ENCODE measurements at regions not wholly inside any gene's neighbourhood (a gene's known extent, or its start where the extent isn't known, plus 50 kb on each side); places are given as distances from the start of the nearest gene placed in this dataset.

- no peak for DNase-seq (ENCODE audit: low read depth)
Measured at GRCh38 chr1:111556325-111557037, 53.0 kb upstream of the ADORA3 start.

DNA sequence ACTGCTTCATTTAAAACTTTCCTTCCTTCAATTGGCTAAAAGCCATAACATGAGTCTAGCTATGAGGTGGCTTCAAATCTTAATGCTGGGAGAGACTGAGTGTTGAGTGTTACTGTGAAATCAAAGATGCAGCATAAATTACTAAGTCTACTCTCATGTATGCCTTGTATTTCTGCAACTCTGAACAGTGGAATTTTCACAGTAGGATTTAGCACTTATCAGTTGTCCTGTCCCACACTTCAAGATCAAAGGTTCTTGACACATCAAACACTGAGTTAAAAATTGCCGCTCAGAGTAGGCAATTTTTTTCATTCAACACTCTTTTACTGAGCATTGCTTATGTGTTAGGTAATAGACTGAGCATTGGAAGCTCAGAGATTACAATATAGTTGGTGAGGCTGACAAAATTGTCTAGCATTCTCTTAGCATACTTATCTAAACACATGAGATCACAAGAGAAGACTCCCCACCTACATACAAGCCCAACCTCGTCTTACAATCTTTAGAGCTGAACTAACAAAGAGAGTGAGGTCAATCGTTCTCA is 56.4 kb upstream of the ADORA3 start:
- DNase-seq (ENCODE audit: low read depth): peak; percentile 83

GRCh38 chr1:111561328-111561727 is 57.9 kb upstream of the ADORA3 start:
- no peak for DNase-seq (ENCODE audit: low read depth)

- DNase-seq (ENCODE audit: low read depth): peak; percentile 65
Measured at GRCh38 chr1:111563619-111564018, 56.0 kb upstream of the RAP1A start.

DNA sequence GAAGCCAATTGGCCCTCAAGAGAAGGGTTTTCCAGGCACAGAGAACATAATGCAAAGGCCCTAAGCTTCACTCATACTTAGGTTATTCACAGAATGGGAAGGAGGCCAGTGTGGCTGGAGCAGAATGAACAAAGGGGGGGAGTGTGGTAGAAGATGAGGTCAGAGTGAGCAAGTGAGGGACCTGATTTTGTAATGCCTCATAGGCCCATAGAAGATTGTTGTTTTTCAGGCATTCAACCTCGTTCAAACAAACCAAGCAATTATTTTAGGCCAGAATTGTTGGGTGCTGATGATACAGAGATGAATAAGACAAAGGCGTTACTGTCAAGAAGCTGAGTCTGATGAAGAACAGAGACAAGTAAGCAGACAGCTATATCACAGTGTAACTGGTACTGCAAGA is 54.5 kb upstream of the RAP1A start:
- DNase-seq (ENCODE audit: low read depth): peak; percentile 69

- no peak for DNase-seq (ENCODE audit: low read depth)
Measured at GRCh38 chr1:111565968-111566367, 53.6 kb upstream of the RAP1A start.

DNA sequence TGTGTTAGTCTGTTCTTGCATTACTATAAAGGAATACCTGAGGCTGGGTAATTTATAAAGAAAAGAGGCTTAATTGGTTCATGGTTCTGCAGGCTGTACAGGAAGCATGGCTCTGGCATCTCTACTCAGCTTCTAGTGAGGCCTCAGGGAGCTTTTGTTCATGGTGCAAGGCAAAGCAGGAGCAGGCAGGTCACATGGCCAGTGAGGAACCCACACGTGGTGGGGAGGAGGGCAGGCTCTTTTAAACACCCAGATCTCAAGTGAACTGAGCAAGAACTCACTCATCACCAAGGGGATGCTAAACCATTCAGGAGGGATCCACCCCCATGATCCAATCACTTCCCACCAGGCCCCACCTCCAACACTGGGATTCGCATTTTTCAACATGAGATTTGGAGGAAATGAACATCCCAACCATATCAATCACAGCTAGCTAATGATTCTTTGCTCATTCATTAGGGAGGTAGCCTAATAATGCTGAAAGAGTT is 51.4 kb upstream of the RAP1A start:
- no peak for DNase-seq (ENCODE audit: low read depth)

All from non-pigmented ciliary epithelial cell (primary cell).